IMR-90 (cell line): ENCODE measurements at regions not wholly inside any gene's neighbourhood (a gene's known extent, or its start where the extent isn't known, plus 50 kb on each side); places are given as distances from the start of the nearest gene placed in this dataset.

ENCODE experiments used
- ATAC-seq: fragments of 200-7000 bp; cut with Tn5 transposase; 2 replicates; pipeline ENCODE4 v1.9.1; 2020; ENCODE audit warnings: low read depth, mild to moderate bottlenecking, moderate library complexity
- BruUV-seq: library from RNA; stranded (reverse); fragments of 400-500 nt; replicated peaks from 2 replicates; lab custom pipeline; 2021; lab: Mats Ljungman, UMichigan
- CTCF ChIA-PET: fragments of 300-600 bp; formaldehyde crosslinking; extraction: SDS; loops from one replicate; lab custom pipeline; 2021; ENCODE audit warnings: antibody characterized with exemption; lab: Yijun Ruan, JAX
- POLR2A ChIA-PET: fragments of 300-600 bp; sonication (Branson Sonifier 250); formaldehyde crosslinking; loops from one replicate; lab custom pipeline; 2022; ENCODE audit warnings: antibody characterized with exemption; ENCODE audit not compliant: unreplicated experiment; lab: Charles Lee
- DNase-seq: peaks from one replicate; pipeline ENCODE4 v3.0.0; 2013
- H2AFZ ChIP-seq: replicated peaks from 2 replicates; pipeline ENCODE3; 2013; ENCODE audit warnings: low read length, mild to moderate bottlenecking; ENCODE audit not compliant: poor library complexity
- H2AK5ac ChIP-seq: 2 replicates; pipeline ENCODE4 v1.6.1; 2013; ENCODE audit warnings: low read depth, low read length, inconsistent platforms
- H2AK9ac ChIP-seq: replicated peaks from 2 replicates; pipeline ENCODE3; 2013; ENCODE audit warnings: mild to moderate bottlenecking, low read depth, low read length, moderate library complexity; ENCODE audit not compliant: poor library complexity
- H2BK120ac ChIP-seq: 2 replicates; pipeline ENCODE4 v1.6.1; 2013; ENCODE audit warnings: low read depth, low read length, inconsistent platforms
- H2BK15ac ChIP-seq: 3 replicates; pipeline ENCODE4 v1.6.1; 2013; ENCODE audit warnings: low read depth, low read length, inconsistent platforms
- H2BK20ac ChIP-seq: 2 replicates; pipeline ENCODE4 v1.6.1; 2013; ENCODE audit warnings: low read depth, mild to moderate bottlenecking, inconsistent platforms, low read length, moderate library complexity
- H2BK5ac ChIP-seq: 2 replicates; pipeline ENCODE4 v1.6.1; 2013; ENCODE audit warnings: mild to moderate bottlenecking, low read depth, low read length, inconsistent platforms; ENCODE audit not compliant: poor library complexity, severe bottlenecking
- H3K14ac ChIP-seq: replicated peaks from 2 replicates; pipeline ENCODE4 v1.6.1; 2013; ENCODE audit warnings: low read depth, low read length, inconsistent platforms
- H3K18ac ChIP-seq: 2 replicates; pipeline ENCODE4 v1.6.1; 2013; ENCODE audit warnings: low read depth, low read length, control low read depth
- H3K23ac ChIP-seq: 2 replicates; pipeline ENCODE4 v1.6.1; 2013; ENCODE audit warnings: low read depth, low read length, inconsistent platforms
- H3K27ac ChIP-seq: 2 replicates; pipeline ENCODE4 v1.5.1; 2013; ENCODE audit warnings: mild to moderate bottlenecking, control low read depth, low read length; ENCODE audit not compliant: insufficient read depth
- H3K27me3 ChIP-seq: 2 replicates; pipeline ENCODE4 v1.6.1; 2013; ENCODE audit warnings: low read length; ENCODE audit not compliant: control insufficient read depth, insufficient read depth
- H3K36me3 ChIP-seq: 2 replicates; pipeline ENCODE4 v1.6.1; 2013; ENCODE audit warnings: low read length, mixed read lengths; ENCODE audit not compliant: control insufficient read depth, insufficient read depth
- H3K4ac ChIP-seq: 2 replicates; pipeline ENCODE4 v1.6.1; 2013; ENCODE audit warnings: low read depth, low read length, inconsistent platforms
- H3K4me1 ChIP-seq: 2 replicates; pipeline ENCODE4 v1.6.1; 2013; ENCODE audit warnings: low read length, mixed read lengths; ENCODE audit not compliant: control insufficient read depth, insufficient read depth
- H3K4me2 ChIP-seq: 2 replicates; pipeline ENCODE4 v1.6.1; 2013; ENCODE audit warnings: low read depth, mild to moderate bottlenecking, control low read depth, low read length, moderate library complexity
- H3K4me3 ChIP-seq: 2 replicates; pipeline ENCODE4 v1.5.1; 2013; ENCODE audit warnings: low read depth, mild to moderate bottlenecking, control low read depth, low read length, moderate library complexity; ENCODE audit not compliant: insufficient read depth
- H3K56ac ChIP-seq: 2 replicates; pipeline ENCODE4 v1.6.1; 2013; ENCODE audit warnings: low read length, inconsistent platforms; ENCODE audit not compliant: insufficient read depth; ENCODE audit errors: extremely low read depth
- H3K79me1 ChIP-seq, 2 experiments: 2 replicates each; pipeline ENCODE4 v1.6.1; 2013; ENCODE audit warnings: low read length in 2 of 2, inconsistent platforms in 1 of 2, low read depth in 1 of 2
- H3K9ac ChIP-seq: 2 replicates; pipeline ENCODE4 v1.6.1; 2013; ENCODE audit warnings: low read depth, low read length, control low read depth
- H3K9me1 ChIP-seq: 2 replicates; pipeline ENCODE4 v1.6.1; 2013; ENCODE audit warnings: low read length, inconsistent platforms; ENCODE audit not compliant: insufficient read depth
- H3K9me3 ChIP-seq: 2 replicates; pipeline ENCODE4 v1.6.1; 2013; ENCODE audit warnings: low read length; ENCODE audit not compliant: control insufficient read depth, insufficient read depth
- H4K20me1 ChIP-seq: 2 replicates; pipeline ENCODE4 v1.6.1; 2013; ENCODE audit warnings: low read length, inconsistent platforms; ENCODE audit not compliant: insufficient read depth
- H4K5ac ChIP-seq: 2 replicates; pipeline ENCODE4 v1.6.1; 2013; ENCODE audit warnings: mild to moderate bottlenecking, low read depth, low read length, control low read depth
- H4K8ac ChIP-seq, 2 experiments: 2 replicates each; pipeline ENCODE4 v1.6.1; 2013; ENCODE audit warnings: low read depth in 2 of 2, low read length in 2 of 2, control low read depth in 1 of 2, inconsistent platforms in 1 of 2
- H4K91ac ChIP-seq: 2 replicates; pipeline ENCODE4 v1.6.1; 2013; ENCODE audit warnings: low read depth, low read length, inconsistent platforms; ENCODE audit not compliant: insufficient read depth
- CEBPB ChIP-seq: IDR thresholded peaks from 2 replicates; pipeline ENCODE4 v1.6.1; 2012; ENCODE audit warnings: low read depth, low read length, improper control_type of control experiment
- MXI1 ChIP-seq: IDR thresholded peaks from 2 replicates; pipeline ENCODE4 v1.6.1; 2012; ENCODE audit warnings: low read depth, mild to moderate bottlenecking, low read length, moderate library complexity, borderline replicate concordance
- POLR2A ChIP-seq: IDR thresholded peaks from 2 replicates; pipeline ENCODE4 v1.6.1; 2012; ENCODE audit warnings: mild to moderate bottlenecking, low read depth, low read length
- RAD21 ChIP-seq: IDR thresholded peaks from 2 replicates; pipeline ENCODE4 v1.6.1; 2012; ENCODE audit warnings: low read length, improper control_type of control experiment
- RFX5 ChIP-seq: IDR thresholded peaks from 2 replicates; pipeline ENCODE4 v1.8.0; 2012; ENCODE audit warnings: low read depth, mild to moderate bottlenecking, low read length, moderate library complexity
- WGBS, 2 experiments: methylation state at CpG; one replicate each; pipeline versions ENCODE4 v1.1.5 to v1.1.7; 2013; ENCODE audit warnings: missing lambda C conversion rate in 2 of 2; ENCODE audit not compliant: insufficient read length in 1 of 2; ENCODE audit errors: extremely low coverage in 2 of 2; 5-methylcytosine and 5-hydroxymethylcytosine counted together
- dilution Hi-C: fragments of 300-500 bp; cut with HindIII; formaldehyde crosslinking; loops from one replicate; pipeline ENCODE4 v1.14.3; 2018; ENCODE audit warnings: low sequenced_read_pairs; ENCODE audit not compliant: unreplicated experiment
- in situ Hi-C: fragments of 300-500 bp; cut with MboI; formaldehyde crosslinking; loops from 3 replicates; pipeline ENCODE4 v1.14.3; 2019; ENCODE audit warnings: low sequenced_read_pairs, inconsistent platforms, mixed read lengths
- intact Hi-C: fragments of 100-400 bp; cut with micrococcal nuclease; formaldehyde crosslinking; loops from 2 replicates; pipeline ENCODE4 v1.10.0; 2022

- ATAC-seq (no peak), DNase-seq (no peak)
- ChIA-PET POLR2A (no interaction called here), CTCF (no interaction called here)
- Histone ChIP-seq H2BK5ac (no peak overlapping the region), H3K4ac (no peak overlapping the region), H4K8ac (no peak overlapping the region), H2AFZ (no peak overlapping the region), H4K91ac (no peak overlapping the region), H3K9me1 (no peaks in the 10 kb centered on the region), H2BK20ac (no peak overlapping the region), H3K56ac (no peak overlapping the region), H3K18ac (no peak overlapping the region), H3K27me3 (no peaks in the 10 kb centered on the region), H2BK15ac (no peak overlapping the region), H2AK5ac (no peak overlapping the region), H3K9ac (no peak overlapping the region), H2AK9ac (no peak overlapping the region), H3K36me3 (no peaks in the 10 kb centered on the region), H3K14ac (no peak overlapping the region), H4K20me1 (no peaks in the 10 kb centered on the region), H3K23ac (no peak overlapping the region), H3K4me3 (no peak overlapping the region), H4K5ac (no peak overlapping the region), H3K27ac (no peak overlapping the region), H3K4me2 (no peak overlapping the region), H3K9me3 (no peaks in the 10 kb centered on the region), H3K79me1 (no peaks in the 10 kb centered on the region), H2BK120ac (no peak overlapping the region), H3K4me1 (no peaks in the 10 kb centered on the region)
- no peak for TF ChIP-seq POLR2A
- no peak for TF ChIP-seq RFX5
- TF ChIP-seq CEBPB: no peak
- no peak for TF ChIP-seq RAD21
- no peak for TF ChIP-seq MXI1
- WGBS, 2 experiments: 29% methylated on average over 1 of the region's 2 CpGs; no CpG with 5 or more reads in 1 of the 2 experiments
- dilution Hi-C loops: no loop called here
- no TSS peak for BruUV-seq
- intact Hi-C loops: no loop called here
- in situ Hi-C loops: no loop called here
Measured at GRCh38 chr5:28500511-28500910, 1462.1 kb upstream of the CDH9 start.
